ENCODE measurements at regions not wholly inside any gene's neighbourhood (a gene's known extent, or its start where the extent isn't known, plus 50 kb on each side); places are given as distances from the start of the nearest gene placed in this dataset.

GRCh38 chr9:110066929-110067716, 140.8 kb downstream of the C9orf152 start:
- DNase-seq (ENCODE audit: low spot score) = no peak
- FAIRE-seq = no peak
- Histone ChIP-seq H3K27me3 (ENCODE audit: control insufficient read depth in 1 of 2, insufficient read depth in 2 of 2, low read length in 2 of 2) (no peaks in the 10 kb centered on the region), H3K79me2 (ENCODE audit: insufficient read depth, low read length) (no peaks in the 10 kb centered on the region), H2AFZ (ENCODE audit: low read length) (no peak overlapping the region), H4K20me1 (ENCODE audit: insufficient read depth, low read length) (no peaks in the 10 kb centered on the region), H3K9ac (ENCODE audit: insufficient read depth, low read depth, low read length) (no peak overlapping the region), H3K9me3 (ENCODE audit: low read length) (no peaks in the 10 kb centered on the region), H3K4me1 (ENCODE audit: insufficient read depth, low read length) (no peaks in the 10 kb centered on the region), H3K36me3 (replicated peaks in 1 of 2; ENCODE audit: control insufficient read depth in 1 of 2, insufficient read depth in 2 of 2, low read length in 2 of 2) (no peaks in the 10 kb centered on the region), H3K4me2 (ENCODE audit: low read depth, low read length) (no peak overlapping the region), H3K4me3 (replicated peaks in 1 of 3; ENCODE audit: insufficient read depth in 1 of 3, low read depth in 2 of 3, low read length in 3 of 3) (no peak overlapping the region), H3K27ac (ENCODE audit: extremely low read length, insufficient read depth, low read length) (no peak overlapping the region)
- ATAC-seq = no peak
- BruUV-seq (replicated peaks) = no TSS peak
- CTCF ChIA-PET (ENCODE audit: low intra/inter-chr PET ratio, low total read pairs) = no interaction called here
- POLR2A ChIA-PET = no interaction called here
- 55% methylated on average over 6 of the region's 6 CpGs for WGBS (ENCODE audit: low lambda C conversion rate)
- in situ Hi-C loops (cut with HindIII; ENCODE audit: extremely low pct_ligation_motif_present, low pct_unique_long_range_greater_than_20kb) (no loop called here), intact Hi-C loops (cut with micrococcal nuclease; ENCODE audit: unreplicated experiment) (loop anchor here (5.0 kb wide), 1 partner anchor 555 kb away; no protein-coding TSS in a partner anchor)
- TF ChIP-seq USF2 (IDR thresholded peaks at IDR 0.05; ENCODE audit: low read depth, low read length) = no peak
- no peak for TF ChIP-seq USF2 (CRISPR knock-in tag; IDR thresholded peaks at IDR 0.05; ENCODE audit: borderline replicate concordance)
- no peak for TF ChIP-seq ZBTB14 (CRISPR knock-in tag; IDR thresholded peaks at IDR 0.05)
- TF ChIP-seq RBM39 (IDR thresholded peaks at IDR 0.05; ENCODE audit: low read depth, low read length, poor library complexity, severe bottlenecking) = no peak
- TF ChIP-seq ZNF530 (CRISPR knock-in tag; IDR thresholded peaks at IDR 0.05; ENCODE audit: low read depth) = no peak
- no peak for TF ChIP-seq BATF2 (CRISPR knock-in tag; IDR thresholded peaks at IDR 0.05)
- no peak for TF ChIP-seq HIVEP1 (CRISPR knock-in tag; IDR thresholded peaks at IDR 0.05)
- TF ChIP-seq TSC22D2 (CRISPR knock-in tag; IDR thresholded peaks at IDR 0.05; ENCODE audit: borderline replicate concordance) = no peak
- TF ChIP-seq NPAS2 (CRISPR knock-in tag; IDR thresholded peaks at IDR 0.05; ENCODE audit: borderline replicate concordance) = no peak
- no peak for TF ChIP-seq ZNF44 (CRISPR knock-in tag; IDR thresholded peaks at IDR 0.05)
- no peak for TF ChIP-seq HDAC1 (CRISPR knock-in tag; IDR thresholded peaks at IDR 0.05)
- no peak for TF ChIP-seq TCF7 (IDR thresholded peaks at IDR 0.05; ENCODE audit: low read depth)
- no peak for TF ChIP-seq KAT7 (CRISPR knock-in tag; IDR thresholded peaks at IDR 0.05; ENCODE audit: borderline replicate concordance)
- no peak for TF ChIP-seq PRPF4 (IDR thresholded peaks at IDR 0.05; ENCODE audit: low read depth, low read length, poor library complexity, severe bottlenecking)
- no peak for TF ChIP-seq NR1H2 (CRISPR knock-in tag; IDR thresholded peaks at IDR 0.05; ENCODE audit: borderline replicate concordance, low read depth)
- TF ChIP-seq NCOA5 (CRISPR knock-in tag; IDR thresholded peaks at IDR 0.05) = no peak
- no peak for TF ChIP-seq PRDM4 (CRISPR knock-in tag; IDR thresholded peaks at IDR 0.05; ENCODE audit: borderline replicate concordance)
